Liver (tissue), 7 donors: ENCODE measurements at regions not wholly inside any gene's neighbourhood (a gene's known extent, or its start where the extent isn't known, plus 50 kb on each side); places are given as distances from the start of the nearest gene placed in this dataset.

Experiments
- DNase-seq: peaks from one replicate; pipeline ENCODE4 v3.0.0-alpha.2; 2017; ENCODE audit warnings: low spot score
- H3K27ac ChIP-seq, 2 donors: one replicate each; pipeline ENCODE4 v1.7.0; 2013; ENCODE audit warnings: inconsistent platforms in 2 of 2, low read length in 2 of 2, control low read depth in 1 of 2, low read depth in 1 of 2, mild to moderate bottlenecking in 1 of 2
- H3K27me3 ChIP-seq, 4 donors: one replicate each; pipeline versions ENCODE4 v1.6.1 to v1.7.0; 2013; ENCODE audit warnings: low read length in 3 of 4, inconsistent platforms in 1 of 4, mild to moderate bottlenecking in 1 of 4, moderate library complexity in 1 of 4; ENCODE audit not compliant: control insufficient read depth in 4 of 4, insufficient read depth in 4 of 4
- H3K36me3 ChIP-seq, 4 donors: one replicate each; pipeline versions ENCODE4 v1.6.1 to v1.7.0; 2013; ENCODE audit warnings: low read length in 3 of 4, mild to moderate bottlenecking in 3 of 4, low read depth in 1 of 4, moderate library complexity in 1 of 4; ENCODE audit not compliant: control insufficient read depth in 4 of 4, insufficient read depth in 3 of 4
- H3K4me1 ChIP-seq, 4 donors: one replicate each; pipeline versions ENCODE4 v1.6.1 to v1.7.0; 2013; ENCODE audit warnings: low read length in 3 of 4, mild to moderate bottlenecking in 3 of 4, moderate library complexity in 1 of 4; ENCODE audit not compliant: control insufficient read depth in 4 of 4, insufficient read depth in 4 of 4
- H3K4me3 ChIP-seq, 3 donors: one replicate each; pipeline versions ENCODE4 v1.6.1 to v1.7.0; 2013; ENCODE audit warnings: low read length in 3 of 3, control low read depth in 1 of 3, low read depth in 1 of 3, mild to moderate bottlenecking in 1 of 3
- H3K9ac ChIP-seq, 2 donors: one replicate each; pipeline ENCODE4 v1.7.0; 2013; ENCODE audit warnings: low read length in 2 of 2, mild to moderate bottlenecking in 2 of 2, moderate library complexity in 2 of 2, control low read depth in 1 of 2, low read depth in 1 of 2
- H3K9me3 ChIP-seq, 4 donors: one replicate each; pipeline versions ENCODE4 v1.6.1 to v1.7.0; 2013; ENCODE audit warnings: low read length in 3 of 4; ENCODE audit not compliant: control insufficient read depth in 4 of 4
- FOXA1 ChIP-seq: IDR thresholded peaks from 2 replicates; pipeline ENCODE4 v1.6.1; 2016; ENCODE audit warnings: antibody characterized with exemption
- FOXA2 ChIP-seq: IDR thresholded peaks from 2 replicates; pipeline ENCODE4 v1.6.1; 2016; ENCODE audit warnings: antibody characterized with exemption
- GABPA ChIP-seq, 2 donors: IDR thresholded peaks in 1 of 2; conservative IDR thresholded peaks in 1 of 2; 2 replicates each; pipeline ENCODE4 v1.6.1; 2016; ENCODE audit warnings: antibody characterized with exemption in 2 of 2, mild to moderate bottlenecking in 1 of 2, moderate library complexity in 1 of 2
- HNF4A ChIP-seq, 2 donors: conservative IDR thresholded peaks; 2 replicates each; pipeline ENCODE4 v1.6.1; 2016; ENCODE audit warnings: antibody characterized with exemption in 2 of 2, mild to moderate bottlenecking in 2 of 2
- HNF4G ChIP-seq: IDR thresholded peaks from 2 replicates; pipeline ENCODE4 v1.6.1; 2016; ENCODE audit warnings: antibody characterized with exemption
- JUND ChIP-seq, 2 donors: IDR thresholded peaks; 2 replicates each; pipeline ENCODE4 v1.6.1; 2016; ENCODE audit warnings: antibody characterized with exemption in 2 of 2
- NR2F2 ChIP-seq: IDR thresholded peaks from 2 replicates; pipeline ENCODE4 v1.6.1; 2016; ENCODE audit warnings: antibody characterized with exemption
- RAD21 ChIP-seq, 2 donors: IDR thresholded peaks; 2 replicates each; pipeline ENCODE4 v1.6.1; 2016; ENCODE audit warnings: antibody characterized with exemption in 2 of 2, mild to moderate bottlenecking in 2 of 2
- SP1 ChIP-seq: IDR thresholded peaks from 2 replicates; pipeline ENCODE4 v1.6.1; 2018; ENCODE audit warnings: antibody characterized with exemption, mild to moderate bottlenecking
- TAF1 ChIP-seq: conservative IDR thresholded peaks from 2 replicates; pipeline ENCODE4 v1.6.1; 2016; ENCODE audit warnings: antibody characterized with exemption, mild to moderate bottlenecking
- YY1 ChIP-seq: IDR thresholded peaks from 2 replicates; pipeline ENCODE4 v1.6.1; 2016; ENCODE audit warnings: antibody characterized with exemption, mild to moderate bottlenecking
- WGBS: extraction: QIAGEN DNeasy Blood & Tissue Kit; methylation state at CpG from one replicate; pipeline ENCODE4 v1.1.7; 2013; 5-methylcytosine and 5-hydroxymethylcytosine counted together
- TF ChIP-seq, protein P1 (sequence below): IDR thresholded peaks from 2 replicates; pipeline ENCODE4 v1.6.1; 2016; ENCODE audit warnings: antibody characterized with exemption, mild to moderate bottlenecking
- TF ChIP-seq, protein P2 (sequence below): IDR thresholded peaks from 2 replicates; pipeline ENCODE4 v1.6.1; 2016; ENCODE audit warnings: antibody characterized with exemption
- TF ChIP-seq, protein P3 (sequence below): IDR thresholded peaks from 2 replicates; pipeline ENCODE4 v1.6.1; 2016; ENCODE audit warnings: antibody characterized with exemption
- TF ChIP-seq, protein P4 (sequence below): IDR thresholded peaks from 2 replicates; pipeline ENCODE4 v1.6.1; 2016; ENCODE audit warnings: antibody characterized with exemption
- donor health status: healthy.
- donor health status: healthy.
- donor health status: healthy.
- donor health status: healthy.

DNA sequence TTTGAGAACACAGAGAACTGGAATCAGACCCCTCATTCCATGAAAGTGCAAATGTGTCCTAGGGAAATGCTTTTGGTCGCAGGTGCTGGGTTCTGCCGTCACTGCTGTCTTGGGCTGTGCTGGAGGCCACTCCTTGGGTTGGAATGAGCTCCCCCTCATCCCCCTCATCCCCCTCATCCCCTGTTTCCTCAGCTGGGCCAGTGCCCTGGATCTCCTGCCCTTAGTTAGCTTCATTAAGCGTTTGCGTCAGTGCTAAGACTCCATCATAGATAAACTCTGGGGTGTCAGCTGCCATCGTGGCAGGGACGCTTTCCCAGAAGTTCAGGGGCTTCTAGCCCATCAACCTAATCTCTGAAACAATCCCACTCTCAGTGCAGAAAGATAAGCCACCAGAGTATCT, 97.1 kb upstream of the ZNF516 start:
- WGBS: 83% methylated on average over 6 of the region's 6 CpGs

DNA sequence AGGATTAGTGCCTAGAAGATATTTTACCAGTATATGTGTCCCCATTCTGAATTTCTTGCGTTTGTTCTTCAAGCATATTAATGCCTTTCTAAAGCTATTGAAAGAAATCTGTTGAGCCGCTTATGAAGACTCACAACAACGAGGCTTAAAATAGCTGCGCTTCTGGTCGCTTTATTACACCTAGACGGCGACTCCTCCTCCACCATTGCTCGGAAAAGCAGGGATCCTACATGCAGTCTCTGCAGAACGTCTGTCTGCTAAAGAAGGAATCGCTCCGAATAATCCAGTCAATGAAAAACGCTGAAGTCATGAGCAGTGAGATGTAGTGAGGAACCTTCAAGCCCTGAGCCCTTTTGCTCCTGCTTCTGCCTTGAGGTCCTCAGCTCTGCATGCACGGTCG, 94.8 kb upstream of the ZNF516 start:
- no peaks in the 10 kb centered on the region for H3K9me3 ChIP-seq
- no peak overlapping the region for H3K4me3 ChIP-seq
- no peak for DNase-seq
- no peak overlapping the region for H3K27ac ChIP-seq
- no peak overlapping the region for H3K9ac ChIP-seq
- H3K4me1 ChIP-seq: peaks cover 0 to 5% (median 2%) of the 10 kb centered on the region in 4 donors
- no peak for TF ChIP-seq JUND (IDR thresholded peaks at IDR 0.05)
- no peak for TF ChIP-seq TAF1
- no peak for TF ChIP-seq YY1
- 79% methylated on average over 14 of the region's 14 CpGs for WGBS
- no peaks in the 10 kb centered on the region for H3K36me3 ChIP-seq
- peaks cover 0 to 2% (median 0%) of the 10 kb centered on the region in 4 donors for H3K27me3 ChIP-seq

More for the DNA sequence above, 97.1 kb upstream of the ZNF516 start:
- DNase-seq: no peak
- Histone ChIP-seq H3K27me3 (peaks cover 0 to 2% (median 0%) of the 10 kb centered on the region in 4 donors), H3K36me3 (no peaks in the 10 kb centered on the region), H3K4me3 (no peak overlapping the region), H3K27ac (no peak overlapping the region), H3K4me1 (peaks cover 0 to 5% (median 2%) of the 10 kb centered on the region in 4 donors), H3K9ac (no peak overlapping the region), H3K9me3 (no peaks in the 10 kb centered on the region)
- TF ChIP-seq FOXA1 (no peak), TAF1 (no peak), NR2F2 (no peak), HNF4G (no peak), JUND (IDR thresholded peaks at IDR 0.05) (no peak), HNF4A (conservative IDR thresholded peaks at IDR 0.05) (no peak), GABPA (IDR thresholded peaks at IDR 0.05 in 1 of 2, conservative IDR thresholded peaks at IDR 0.05 in 1 of 2) (no peak)
- TF ChIP-seq, protein P1, sequence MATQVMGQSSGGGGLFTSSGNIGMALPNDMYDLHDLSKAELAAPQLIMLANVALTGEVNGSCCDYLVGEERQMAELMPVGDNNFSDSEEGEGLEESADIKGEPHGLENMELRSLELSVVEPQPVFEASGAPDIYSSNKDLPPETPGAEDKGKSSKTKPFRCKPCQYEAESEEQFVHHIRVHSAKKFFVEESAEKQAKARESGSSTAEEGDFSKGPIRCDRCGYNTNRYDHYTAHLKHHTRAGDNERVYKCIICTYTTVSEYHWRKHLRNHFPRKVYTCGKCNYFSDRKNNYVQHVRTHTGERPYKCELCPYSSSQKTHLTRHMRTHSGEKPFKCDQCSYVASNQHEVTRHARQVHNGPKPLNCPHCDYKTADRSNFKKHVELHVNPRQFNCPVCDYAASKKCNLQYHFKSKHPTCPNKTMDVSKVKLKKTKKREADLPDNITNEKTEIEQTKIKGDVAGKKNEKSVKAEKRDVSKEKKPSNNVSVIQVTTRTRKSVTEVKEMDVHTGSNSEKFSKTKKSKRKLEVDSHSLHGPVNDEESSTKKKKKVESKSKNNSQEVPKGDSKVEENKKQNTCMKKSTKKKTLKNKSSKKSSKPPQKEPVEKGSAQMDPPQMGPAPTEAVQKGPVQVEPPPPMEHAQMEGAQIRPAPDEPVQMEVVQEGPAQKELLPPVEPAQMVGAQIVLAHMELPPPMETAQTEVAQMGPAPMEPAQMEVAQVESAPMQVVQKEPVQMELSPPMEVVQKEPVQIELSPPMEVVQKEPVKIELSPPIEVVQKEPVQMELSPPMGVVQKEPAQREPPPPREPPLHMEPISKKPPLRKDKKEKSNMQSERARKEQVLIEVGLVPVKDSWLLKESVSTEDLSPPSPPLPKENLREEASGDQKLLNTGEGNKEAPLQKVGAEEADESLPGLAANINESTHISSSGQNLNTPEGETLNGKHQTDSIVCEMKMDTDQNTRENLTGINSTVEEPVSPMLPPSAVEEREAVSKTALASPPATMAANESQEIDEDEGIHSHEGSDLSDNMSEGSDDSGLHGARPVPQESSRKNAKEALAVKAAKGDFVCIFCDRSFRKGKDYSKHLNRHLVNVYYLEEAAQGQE: no peak
- TF ChIP-seq, protein P2, sequence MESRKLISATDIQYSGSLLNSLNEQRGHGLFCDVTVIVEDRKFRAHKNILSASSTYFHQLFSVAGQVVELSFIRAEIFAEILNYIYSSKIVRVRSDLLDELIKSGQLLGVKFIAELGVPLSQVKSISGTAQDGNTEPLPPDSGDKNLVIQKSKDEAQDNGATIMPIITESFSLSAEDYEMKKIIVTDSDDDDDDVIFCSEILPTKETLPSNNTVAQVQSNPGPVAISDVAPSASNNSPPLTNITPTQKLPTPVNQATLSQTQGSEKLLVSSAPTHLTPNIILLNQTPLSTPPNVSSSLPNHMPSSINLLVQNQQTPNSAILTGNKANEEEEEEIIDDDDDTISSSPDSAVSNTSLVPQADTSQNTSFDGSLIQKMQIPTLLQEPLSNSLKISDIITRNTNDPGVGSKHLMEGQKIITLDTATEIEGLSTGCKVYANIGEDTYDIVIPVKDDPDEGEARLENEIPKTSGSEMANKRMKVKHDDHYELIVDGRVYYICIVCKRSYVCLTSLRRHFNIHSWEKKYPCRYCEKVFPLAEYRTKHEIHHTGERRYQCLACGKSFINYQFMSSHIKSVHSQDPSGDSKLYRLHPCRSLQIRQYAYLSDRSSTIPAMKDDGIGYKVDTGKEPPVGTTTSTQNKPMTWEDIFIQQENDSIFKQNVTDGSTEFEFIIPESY: no peak
- TF ChIP-seq, protein P3, sequence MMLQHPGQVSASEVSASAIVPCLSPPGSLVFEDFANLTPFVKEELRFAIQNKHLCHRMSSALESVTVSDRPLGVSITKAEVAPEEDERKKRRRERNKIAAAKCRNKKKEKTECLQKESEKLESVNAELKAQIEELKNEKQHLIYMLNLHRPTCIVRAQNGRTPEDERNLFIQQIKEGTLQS: no peak

DNA sequence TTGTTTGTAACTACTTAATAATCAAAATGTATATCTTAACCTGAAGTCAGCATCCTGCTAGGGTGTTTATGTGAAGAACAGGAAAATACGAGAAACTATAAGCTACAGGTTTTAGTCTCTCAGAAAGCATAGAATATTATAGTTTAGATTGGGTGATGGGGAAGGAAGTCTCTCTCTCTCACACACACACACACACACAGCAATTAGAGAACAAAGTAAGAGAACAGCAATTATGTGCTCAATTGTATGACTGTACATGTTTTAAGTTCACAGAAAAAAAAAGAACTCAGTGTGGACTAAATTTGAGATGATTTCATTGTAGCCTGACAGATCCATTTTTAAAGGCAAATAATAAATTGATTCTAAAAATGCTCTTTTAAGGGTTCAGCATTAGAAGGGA, 94.3 kb upstream of the ZNF516 start:
- H3K9ac ChIP-seq: no peak overlapping the region
- 51% methylated on average over 1 of the region's 1 CpG for WGBS
- H3K4me3 ChIP-seq: no peak overlapping the region
- H3K4me1 ChIP-seq: peaks cover 0 to 5% (median 2%) of the 10 kb centered on the region in 4 donors
- H3K36me3 ChIP-seq: no peaks in the 10 kb centered on the region
- H3K9me3 ChIP-seq: no peaks in the 10 kb centered on the region
- peaks cover 0 to 2% (median 0%) of the 10 kb centered on the region in 4 donors for H3K27me3 ChIP-seq
- H3K27ac ChIP-seq: no peak overlapping the region
- DNase-seq: no peak
- TF ChIP-seq GABPA (IDR thresholded peaks at IDR 0.05 in 1 of 2, conservative IDR thresholded peaks at IDR 0.05 in 1 of 2): no peak
- no peak for TF ChIP-seq FOXA1
- no peak for TF ChIP-seq YY1
- no peak for TF ChIP-seq HNF4G
- TF ChIP-seq, protein P3: no peak
- no peak for TF ChIP-seq NR2F2
- no peak for TF ChIP-seq JUND (IDR thresholded peaks at IDR 0.05)
- TF ChIP-seq SP1: no peak
- TF ChIP-seq, protein P2: no peak
- TF ChIP-seq, protein P1: no peak
- TF ChIP-seq, protein P4, sequence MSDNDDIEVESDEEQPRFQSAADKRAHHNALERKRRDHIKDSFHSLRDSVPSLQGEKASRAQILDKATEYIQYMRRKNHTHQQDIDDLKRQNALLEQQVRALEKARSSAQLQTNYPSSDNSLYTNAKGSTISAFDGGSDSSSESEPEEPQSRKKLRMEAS: no peak
- no peak for TF ChIP-seq FOXA2
- no peak for TF ChIP-seq RAD21 (IDR thresholded peaks at IDR 0.05)
